SK-N-MC (cell line): ENCODE measurements at regions not wholly inside any gene's neighbourhood (a gene's known extent, or its start where the extent isn't known, plus 50 kb on each side); places are given as distances from the start of the nearest gene placed in this dataset.

Experiments used
- EZH2 ChIP-seq: fragments of 200-600 bp; sonication (generic); IDR thresholded peaks from one replicate; pipeline ENCODE4 v1.6.1; 2017; ENCODE audit warnings: antibody characterized with exemption
- POLR2AphosphoS5 ChIP-seq: IDR thresholded peaks from 2 replicates; pipeline ENCODE4 v1.6.1; 2012; ENCODE audit warnings: mild to moderate bottlenecking, low read depth, low read length, borderline replicate concordance

GRCh38 chr6:140174524-140174923, 800.1 kb upstream of the CITED2 start:
- TF ChIP-seq EZH2 (no peak), POLR2AphosphoS5 (no peak)
